A549 (cell line): ENCODE measurements at regions not wholly inside any gene's neighbourhood (a gene's known extent, or its start where the extent isn't known, plus 50 kb on each side); places are given as distances from the start of the nearest gene placed in this dataset.
"Not testable (repeated sequence)": the region's sequence is repeated elsewhere in the genome, so short reads cannot be mapped to it uniquely, and the experiment has no call there.

Source experiments
- BHLHE40 ChIP-seq: IDR thresholded peaks from 2 replicates; pipeline ENCODE4 v1.6.1; 2012; ENCODE audit warnings: low read depth, low read length, inconsistent platforms
- CEBPB ChIP-seq, 2 experiments: fragments of >200 bp in 1 of 2; sonication (Bioruptor Twin) in 1 of 2; formaldehyde crosslinking in 1 of 2; IDR thresholded peaks; 2 replicates each; pipeline ENCODE4 v1.6.1; 2012 to 2016
- EP300 ChIP-seq, 2 experiments: fragments of >200 bp; sonication (Bioruptor Twin); formaldehyde crosslinking; IDR thresholded peaks; 2 replicates in 1 of 2; 3 replicates in 1 of 2; pipeline ENCODE4 v1.6.1; 2016 to 2017
- HOXB13 ChIP-seq: fragments of 250-450 bp; sonication (Bioruptor Pico); IDR thresholded peaks from 2 replicates; pipeline ENCODE4 v1.5.0; 2020; ENCODE audit warnings: low read depth, mild to moderate bottlenecking, moderate library complexity
- MAFK ChIP-seq: fragments of 450-650 bp; IDR thresholded peaks from 2 replicates; pipeline ENCODE4 v1.6.1; 2014; ENCODE audit not compliant: partially characterized antibody
- MYC ChIP-seq: IDR thresholded peaks from 2 replicates; pipeline ENCODE4 v1.6.1; 2012; ENCODE audit warnings: mild to moderate bottlenecking, inconsistent platforms, low read length, improper control_type of control experiment, borderline replicate concordance
- POLR2A ChIP-seq: IDR thresholded peaks from 2 replicates; pipeline ENCODE4 v1.6.1; 2012; ENCODE audit warnings: mild to moderate bottlenecking, low read length
- SREBF2 ChIP-seq: fragments of 450-650 bp; IDR thresholded peaks from 2 replicates; pipeline ENCODE4 v1.6.1; 2014; ENCODE audit warnings: mild to moderate bottlenecking, moderate library complexity
- TF ChIP-seq, protein P1 (sequence below): IDR thresholded peaks from 2 replicates; pipeline ENCODE4 v1.6.1; 2012
- TF ChIP-seq, protein P2 (sequence below): fragments of >200 bp; sonication (Bioruptor Twin); formaldehyde crosslinking; IDR thresholded peaks from 3 replicates; pipeline ENCODE4 v1.5.1; 2016
- TF ChIP-seq, protein P3 (sequence below): fragments of 200-600 bp; sonication (generic); IDR thresholded peaks from 2 replicates; pipeline ENCODE4 v1.6.1; 2016; ENCODE audit warnings: antibody characterized with exemption, mild to moderate bottlenecking, moderate library complexity

DNA sequence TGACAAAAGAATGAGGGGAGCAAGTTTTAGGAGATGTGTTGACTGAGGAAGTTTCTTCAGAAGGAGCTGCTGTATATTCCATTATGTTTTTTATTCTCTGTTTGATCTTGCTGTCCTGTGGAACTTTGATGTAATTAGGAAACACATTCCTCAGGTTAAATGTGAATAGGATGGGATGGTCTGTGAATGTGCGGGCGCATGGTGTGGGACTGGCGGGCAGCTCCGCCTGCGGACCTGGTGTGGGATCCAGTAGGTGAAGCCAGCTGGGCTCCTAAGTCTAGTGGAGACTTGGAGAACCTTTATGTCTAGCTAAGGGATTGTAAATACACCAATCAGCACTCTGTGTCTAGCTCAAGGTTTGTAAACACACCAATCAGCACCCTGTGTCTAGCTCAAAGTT, 344.3 kb downstream of the PTTG2 start:
- TF ChIP-seq BHLHE40; HOXB13; POLR2A; EP300 (IDR thresholded peaks at IDR 0.05); CEBPB (IDR thresholded peaks at IDR 0.05); MAFK; MYC; SREBF2: not testable (repeated sequence)
- TF ChIP-seq, protein P1, sequence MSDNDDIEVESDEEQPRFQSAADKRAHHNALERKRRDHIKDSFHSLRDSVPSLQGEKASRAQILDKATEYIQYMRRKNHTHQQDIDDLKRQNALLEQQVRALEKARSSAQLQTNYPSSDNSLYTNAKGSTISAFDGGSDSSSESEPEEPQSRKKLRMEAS, result not testable (repeated sequence)
- TF ChIP-seq, protein P2, sequence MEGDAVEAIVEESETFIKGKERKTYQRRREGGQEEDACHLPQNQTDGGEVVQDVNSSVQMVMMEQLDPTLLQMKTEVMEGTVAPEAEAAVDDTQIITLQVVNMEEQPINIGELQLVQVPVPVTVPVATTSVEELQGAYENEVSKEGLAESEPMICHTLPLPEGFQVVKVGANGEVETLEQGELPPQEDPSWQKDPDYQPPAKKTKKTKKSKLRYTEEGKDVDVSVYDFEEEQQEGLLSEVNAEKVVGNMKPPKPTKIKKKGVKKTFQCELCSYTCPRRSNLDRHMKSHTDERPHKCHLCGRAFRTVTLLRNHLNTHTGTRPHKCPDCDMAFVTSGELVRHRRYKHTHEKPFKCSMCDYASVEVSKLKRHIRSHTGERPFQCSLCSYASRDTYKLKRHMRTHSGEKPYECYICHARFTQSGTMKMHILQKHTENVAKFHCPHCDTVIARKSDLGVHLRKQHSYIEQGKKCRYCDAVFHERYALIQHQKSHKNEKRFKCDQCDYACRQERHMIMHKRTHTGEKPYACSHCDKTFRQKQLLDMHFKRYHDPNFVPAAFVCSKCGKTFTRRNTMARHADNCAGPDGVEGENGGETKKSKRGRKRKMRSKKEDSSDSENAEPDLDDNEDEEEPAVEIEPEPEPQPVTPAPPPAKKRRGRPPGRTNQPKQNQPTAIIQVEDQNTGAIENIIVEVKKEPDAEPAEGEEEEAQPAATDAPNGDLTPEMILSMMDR, result not testable (repeated sequence)
- TF ChIP-seq, protein P3, sequence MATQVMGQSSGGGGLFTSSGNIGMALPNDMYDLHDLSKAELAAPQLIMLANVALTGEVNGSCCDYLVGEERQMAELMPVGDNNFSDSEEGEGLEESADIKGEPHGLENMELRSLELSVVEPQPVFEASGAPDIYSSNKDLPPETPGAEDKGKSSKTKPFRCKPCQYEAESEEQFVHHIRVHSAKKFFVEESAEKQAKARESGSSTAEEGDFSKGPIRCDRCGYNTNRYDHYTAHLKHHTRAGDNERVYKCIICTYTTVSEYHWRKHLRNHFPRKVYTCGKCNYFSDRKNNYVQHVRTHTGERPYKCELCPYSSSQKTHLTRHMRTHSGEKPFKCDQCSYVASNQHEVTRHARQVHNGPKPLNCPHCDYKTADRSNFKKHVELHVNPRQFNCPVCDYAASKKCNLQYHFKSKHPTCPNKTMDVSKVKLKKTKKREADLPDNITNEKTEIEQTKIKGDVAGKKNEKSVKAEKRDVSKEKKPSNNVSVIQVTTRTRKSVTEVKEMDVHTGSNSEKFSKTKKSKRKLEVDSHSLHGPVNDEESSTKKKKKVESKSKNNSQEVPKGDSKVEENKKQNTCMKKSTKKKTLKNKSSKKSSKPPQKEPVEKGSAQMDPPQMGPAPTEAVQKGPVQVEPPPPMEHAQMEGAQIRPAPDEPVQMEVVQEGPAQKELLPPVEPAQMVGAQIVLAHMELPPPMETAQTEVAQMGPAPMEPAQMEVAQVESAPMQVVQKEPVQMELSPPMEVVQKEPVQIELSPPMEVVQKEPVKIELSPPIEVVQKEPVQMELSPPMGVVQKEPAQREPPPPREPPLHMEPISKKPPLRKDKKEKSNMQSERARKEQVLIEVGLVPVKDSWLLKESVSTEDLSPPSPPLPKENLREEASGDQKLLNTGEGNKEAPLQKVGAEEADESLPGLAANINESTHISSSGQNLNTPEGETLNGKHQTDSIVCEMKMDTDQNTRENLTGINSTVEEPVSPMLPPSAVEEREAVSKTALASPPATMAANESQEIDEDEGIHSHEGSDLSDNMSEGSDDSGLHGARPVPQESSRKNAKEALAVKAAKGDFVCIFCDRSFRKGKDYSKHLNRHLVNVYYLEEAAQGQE, result not testable (repeated sequence)
